Neuronal stem cell (in vitro differentiated cells): ENCODE measurements at regions not wholly inside any gene's neighbourhood (a gene's known extent, or its start where the extent isn't known, plus 50 kb on each side); places are given as distances from the start of the nearest gene placed in this dataset.
"Not testable (repeated sequence)": the region's sequence is repeated elsewhere in the genome, so short reads cannot be mapped to it uniquely, and the experiment has no call there.

Source experiments
- DNase-seq: peaks from one replicate; pipeline ENCODE4 v3.0.0-alpha.2; 2013; ENCODE audit warnings: low spot score
- H2AFZ ChIP-seq: one replicate; pipeline ENCODE4 v1.6.1; 2013; ENCODE audit warnings: mild to moderate bottlenecking, low read length, inconsistent platforms
- H2AK5ac ChIP-seq: 2 replicates; pipeline ENCODE4 v1.6.1; 2013; ENCODE audit warnings: low read depth, mild to moderate bottlenecking, inconsistent platforms, low read length, moderate library complexity, mixed read lengths
- H2BK120ac ChIP-seq: 2 replicates; pipeline ENCODE4 v1.6.1; 2013; ENCODE audit warnings: low read depth, mild to moderate bottlenecking, inconsistent platforms, low read length, moderate library complexity, mixed read lengths
- H2BK12ac ChIP-seq: one replicate; pipeline ENCODE4 v1.6.1; 2013; ENCODE audit warnings: low read length, inconsistent platforms
- H2BK15ac ChIP-seq: 2 replicates; pipeline ENCODE4 v1.6.1; 2013; ENCODE audit warnings: mild to moderate bottlenecking, low read length, inconsistent platforms, mixed read lengths
- H2BK5ac ChIP-seq: one replicate; pipeline ENCODE4 v1.6.1; 2013; ENCODE audit warnings: inconsistent platforms, mild to moderate bottlenecking, low read length, moderate library complexity
- H3K14ac ChIP-seq: one replicate; pipeline ENCODE4 v1.6.1; 2013; ENCODE audit warnings: low read length, inconsistent platforms
- H3K18ac ChIP-seq: 2 replicates; pipeline ENCODE4 v1.6.1; 2013; ENCODE audit warnings: low read length, inconsistent platforms
- H3K23ac ChIP-seq: 2 replicates; pipeline ENCODE4 v1.6.1; 2013; ENCODE audit warnings: low read depth, mild to moderate bottlenecking, mixed read lengths, low read length, inconsistent platforms; ENCODE audit not compliant: poor library complexity
- H3K27ac ChIP-seq: replicated peaks from 3 replicates; pipeline ENCODE4 v1.5.1; 2013; ENCODE audit warnings: low read length, inconsistent platforms
- H3K27me3 ChIP-seq, 3 experiments: 2 replicates each; pipeline ENCODE4 v1.6.1; 2013; ENCODE audit warnings: low read length in 3 of 3, mild to moderate bottlenecking in 2 of 3, inconsistent platforms in 1 of 3, low read depth in 1 of 3, mixed read lengths in 1 of 3, moderate library complexity in 1 of 3; ENCODE audit not compliant: control insufficient read depth in 3 of 3, insufficient read depth in 3 of 3
- H3K36me3 ChIP-seq, 2 donors: replicated peaks in 1 of 2; 2 replicates each; pipeline ENCODE4 v1.6.1; 2013; ENCODE audit warnings: low read length in 2 of 2; ENCODE audit not compliant: control insufficient read depth in 2 of 2, insufficient read depth in 2 of 2
- H3K4ac ChIP-seq: 2 replicates; pipeline ENCODE4 v1.6.1; 2013; ENCODE audit warnings: inconsistent platforms, mild to moderate bottlenecking, low read length, moderate library complexity
- H3K4me1 ChIP-seq, 2 donors: 1 replicate in 1 of 2; 2 replicates in 1 of 2; pipeline ENCODE4 v1.6.1; 2013; ENCODE audit warnings: low read length in 2 of 2, low read depth in 1 of 2; ENCODE audit not compliant: control insufficient read depth in 2 of 2, insufficient read depth in 1 of 2
- H3K4me2 ChIP-seq: one replicate; pipeline ENCODE4 v1.6.1; 2013; ENCODE audit warnings: mild to moderate bottlenecking, low read length, inconsistent platforms; ENCODE audit not compliant: insufficient read depth, poor library complexity, severe bottlenecking
- H3K4me3 ChIP-seq, 2 donors: 2 replicates each; pipeline ENCODE4 v1.5.1; 2013; ENCODE audit warnings: low read length in 2 of 2, mild to moderate bottlenecking in 2 of 2, inconsistent platforms in 1 of 2, moderate library complexity in 1 of 2
- H3K79me1 ChIP-seq: one replicate; pipeline ENCODE4 v1.6.1; 2013; ENCODE audit warnings: low read depth, mild to moderate bottlenecking, inconsistent platforms, low read length, moderate library complexity
- H3K9ac ChIP-seq: one replicate; pipeline ENCODE4 v1.6.1; 2013; ENCODE audit warnings: mild to moderate bottlenecking, low read depth, low read length, inconsistent platforms; ENCODE audit not compliant: poor library complexity
- H3K9me3 ChIP-seq, 2 donors: replicated peaks in 1 of 2; 2 replicates each; pipeline versions ENCODE3 to v1.6.1; 2013; ENCODE audit warnings: low read length in 2 of 2, mild to moderate bottlenecking in 2 of 2, inconsistent platforms in 1 of 2, low read depth in 1 of 2, mixed read lengths in 1 of 2, moderate library complexity in 1 of 2; ENCODE audit not compliant: control insufficient read depth in 2 of 2, insufficient read depth in 1 of 2
- H4K8ac ChIP-seq: one replicate; pipeline ENCODE4 v1.6.1; 2013; ENCODE audit warnings: low read depth, mild to moderate bottlenecking, inconsistent platforms, low read length, moderate library complexity
- H4K91ac ChIP-seq: one replicate; pipeline ENCODE4 v1.6.1; 2013; ENCODE audit warnings: low read length, low read depth, mild to moderate bottlenecking, inconsistent platforms; ENCODE audit not compliant: poor library complexity
- WGBS, 2 donors: extraction: QIAGEN DNeasy Blood & Tissue Kit; methylation state at CpG; one replicate each; pipeline ENCODE4 v1.1.7; 2013; ENCODE audit warnings: missing lambda C conversion rate in 2 of 2, mixed read lengths in 1 of 2; ENCODE audit not compliant: insufficient read length in 2 of 2, insufficient replicate concordance in 1 of 2; ENCODE audit errors: extremely low coverage in 2 of 2; 5-methylcytosine and 5-hydroxymethylcytosine counted together

DNA sequence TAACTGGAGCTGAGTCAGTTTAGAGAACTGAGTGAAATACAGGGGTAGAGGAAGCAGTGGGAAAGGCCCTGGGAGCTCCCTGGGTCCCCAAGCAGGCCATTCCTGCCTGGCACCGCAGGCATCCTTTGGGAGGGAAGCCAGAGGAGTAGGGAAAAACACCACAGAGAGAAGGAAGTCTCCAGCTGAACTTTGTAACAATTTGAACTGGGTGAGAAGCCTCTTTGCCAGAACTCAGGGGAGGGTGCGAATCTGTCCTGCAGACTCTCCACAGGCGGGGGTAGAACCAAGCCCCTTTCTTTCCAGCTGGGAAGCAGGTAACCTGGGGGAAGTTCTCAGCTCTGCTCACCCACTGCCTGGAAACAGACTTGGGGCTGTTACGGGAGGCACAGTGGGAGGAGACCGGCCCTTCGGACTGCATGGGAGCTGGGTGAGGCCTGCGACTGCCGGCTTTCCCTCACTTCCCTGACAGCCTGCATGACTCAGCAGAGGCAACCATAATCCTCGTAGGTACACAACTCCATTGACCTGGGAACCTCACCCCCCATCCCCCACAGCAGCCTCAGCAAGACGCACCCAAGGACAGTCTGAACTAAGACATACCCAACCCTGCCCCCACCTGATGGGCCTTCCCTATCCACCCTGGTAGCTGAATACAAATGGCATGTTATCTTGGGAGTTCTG lies 110.1 kb downstream of the ARHGAP11B start:
- not testable (repeated sequence) for H3K27ac ChIP-seq
- WGBS, 2 donors: no CpG with 5 or more reads among the region's 10 CpGs

DNA sequence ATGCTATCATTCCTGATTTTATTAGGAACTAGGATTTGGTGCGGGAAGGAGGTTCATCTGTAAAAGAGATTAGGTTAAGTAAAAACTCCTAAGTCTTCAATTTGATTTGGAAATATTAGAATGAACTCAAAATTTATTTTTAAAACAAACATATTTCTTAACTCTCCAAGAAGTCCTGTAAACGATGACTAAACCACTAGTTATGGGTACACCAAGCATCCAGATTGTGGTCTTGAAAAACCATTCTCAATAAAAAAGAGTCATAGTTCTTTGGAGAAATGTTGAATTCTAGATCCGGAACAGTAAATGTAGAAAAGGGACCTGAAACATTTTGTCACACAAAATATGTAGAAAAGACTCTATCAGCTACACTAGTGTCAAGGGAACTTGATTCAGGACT lies 116.9 kb downstream of the ARHGAP11B start:
- not testable (repeated sequence) for H4K91ac ChIP-seq, H3K4ac ChIP-seq, H3K27ac ChIP-seq, H3K9me3 ChIP-seq, H3K9ac ChIP-seq, H3K4me2 ChIP-seq, H3K23ac ChIP-seq, H2BK15ac ChIP-seq, DNase-seq, H2BK120ac ChIP-seq, H2AK5ac ChIP-seq, H2BK12ac ChIP-seq, H3K14ac ChIP-seq, H3K27me3 ChIP-seq, H2AFZ ChIP-seq, H3K18ac ChIP-seq, H2BK5ac ChIP-seq, H3K79me1 ChIP-seq, H3K4me1 ChIP-seq, H3K4me3 ChIP-seq, H4K8ac ChIP-seq
- peaks cover 3 to 42% of the 10 kb centered on the region in 2 donors for H3K36me3 ChIP-seq
- WGBS, 2 donors: no CpG with 5 or more reads among the region's 3 CpGs

More for the DNA sequence above, 110.1 kb downstream of the ARHGAP11B start:
- not testable (repeated sequence) for H3K27me3 ChIP-seq, H3K4me2 ChIP-seq, H3K9me3 ChIP-seq, H3K23ac ChIP-seq, H2AFZ ChIP-seq, H3K4me3 ChIP-seq, H2BK5ac ChIP-seq, H3K14ac ChIP-seq, H3K79me1 ChIP-seq, H2AK5ac ChIP-seq, H3K18ac ChIP-seq, DNase-seq, H3K9ac ChIP-seq, H3K4me1 ChIP-seq, H3K4ac ChIP-seq, H2BK12ac ChIP-seq, H2BK120ac ChIP-seq, H4K91ac ChIP-seq, H4K8ac ChIP-seq, H2BK15ac ChIP-seq
- H3K36me3 ChIP-seq: peaks cover 8 to 60% of the 10 kb centered on the region in 2 donors

DNA sequence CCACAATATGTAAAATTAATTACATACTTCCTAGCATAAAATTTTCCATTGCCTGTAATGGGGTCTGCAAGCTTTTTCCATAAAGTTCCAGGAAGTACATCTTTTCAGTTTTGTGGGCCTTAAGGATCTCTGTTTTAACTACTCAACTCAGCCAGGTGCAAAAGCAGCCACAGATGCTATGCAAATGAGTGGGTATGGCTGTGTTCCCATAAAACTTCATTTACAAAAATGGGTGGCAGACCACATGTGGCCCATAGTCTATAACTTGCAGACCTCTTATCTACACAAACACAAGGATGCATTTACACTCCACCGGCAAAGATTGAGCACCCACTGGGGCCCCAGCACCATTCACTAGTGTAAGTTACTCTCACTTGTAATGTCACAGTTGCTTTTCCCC lies 123.1 kb downstream of the ARHGAP11B start:
- H3K27me3 ChIP-seq, H3K4me2 ChIP-seq, H2BK120ac ChIP-seq, H3K23ac ChIP-seq, H3K9ac ChIP-seq, DNase-seq, H2AK5ac ChIP-seq, H3K18ac ChIP-seq, H3K27ac ChIP-seq, H3K4me3 ChIP-seq, H3K14ac ChIP-seq, H4K91ac ChIP-seq, H2BK12ac ChIP-seq, H3K79me1 ChIP-seq, H3K9me3 ChIP-seq, H2BK15ac ChIP-seq, H4K8ac ChIP-seq, H2BK5ac ChIP-seq, H2AFZ ChIP-seq, H3K4me1 ChIP-seq, H3K4ac ChIP-seq: not testable (repeated sequence)
- no CpG with 5 or more reads among the region's 1 CpG for WGBS, 2 donors
- peaks cover 3 to 46% of the 10 kb centered on the region in 2 donors for H3K36me3 ChIP-seq

DNA sequence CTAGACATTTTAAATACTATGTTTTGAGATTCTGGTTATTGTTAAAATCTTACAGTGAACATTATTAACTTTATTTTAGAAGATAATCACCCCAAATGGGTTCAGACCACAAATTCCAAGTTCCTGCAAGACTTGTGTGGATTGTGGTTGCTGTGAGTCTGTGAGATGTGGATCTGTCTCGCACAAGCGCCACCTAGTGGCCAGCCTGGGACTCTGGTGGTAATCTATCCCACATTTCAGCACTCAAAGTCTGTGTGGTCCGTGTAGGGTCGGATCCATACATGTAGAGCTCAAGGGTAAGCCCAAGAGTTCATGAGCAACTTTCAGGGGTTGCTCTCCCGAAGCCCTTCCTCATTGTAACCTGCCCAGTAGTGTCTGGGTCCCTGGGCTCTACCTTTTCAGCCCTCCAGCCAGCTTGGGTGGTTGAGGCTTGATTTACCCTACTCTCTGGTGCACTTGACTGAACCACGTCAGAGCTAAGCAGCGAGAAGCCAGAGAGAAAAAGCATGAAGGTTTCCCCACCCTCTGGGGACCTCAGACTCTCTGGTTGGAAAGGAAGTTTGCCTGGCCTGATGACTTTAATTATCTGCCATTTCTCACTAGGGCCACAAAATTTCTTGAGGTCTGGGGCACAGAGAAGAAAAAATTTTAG lies 129.2 kb downstream of the ARHGAP11B start:
- not testable (repeated sequence) for H2BK12ac ChIP-seq, H3K4me3 ChIP-seq, H3K27ac ChIP-seq, H4K8ac ChIP-seq, H3K9ac ChIP-seq, H3K18ac ChIP-seq, H3K9me3 ChIP-seq, H3K4ac ChIP-seq, H2AK5ac ChIP-seq, H2AFZ ChIP-seq, H2BK120ac ChIP-seq, H3K79me1 ChIP-seq, H3K4me1 ChIP-seq, H3K27me3 ChIP-seq, H3K4me2 ChIP-seq, H4K91ac ChIP-seq, H2BK5ac ChIP-seq, H3K23ac ChIP-seq, H3K14ac ChIP-seq, H2BK15ac ChIP-seq, DNase-seq
- WGBS, 2 donors: no CpG with 5 or more reads among the region's 7 CpGs
- peaks cover 0 to 45% of the 10 kb centered on the region in 2 donors for H3K36me3 ChIP-seq
